Lower leg skin (tissue), 3 donors: ENCODE measurements at regions not wholly inside any gene's neighbourhood (a gene's known extent, or its start where the extent isn't known, plus 50 kb on each side); places are given as distances from the start of the nearest gene placed in this dataset.

Experiments used
- CTCF ChIP-seq, 3 donors: fragments of 450-650 bp; IDR thresholded peaks; one replicate each; pipeline ENCODE4 v1.5.1; 2016; ENCODE audit warnings: antibody characterized with exemption in 3 of 3, mild to moderate bottlenecking in 3 of 3, moderate library complexity in 2 of 3
- POLR2A ChIP-seq, 2 donors: fragments of 450-650 bp; IDR thresholded peaks; one replicate each; pipeline ENCODE4 v1.6.1; 2016 to 2017; ENCODE audit warnings: antibody characterized with exemption in 2 of 2, mild to moderate bottlenecking in 1 of 2, moderate library complexity in 1 of 2

GRCh38 chr4:124167602-124168001, 544.9 kb downstream of the ANKRD50 start:
- TF ChIP-seq POLR2A (IDR thresholded peaks at IDR 0.05) (no peak), CTCF (IDR thresholded peaks at IDR 0.05) (no peak)
